ENCODE measurements at regions not wholly inside any gene's neighbourhood (a gene's known extent, or its start where the extent isn't known, plus 50 kb on each side); places are given as distances from the start of the nearest gene placed in this dataset.

- no peak for DNase-seq (ENCODE audit: low spot score)
These were observed 266.9 kb upstream of the NFE2L3 start for GRCh38 chr7:25885057-25885576.

- no peak for DNase-seq (ENCODE audit: low spot score)
These were observed 265.4 kb upstream of the NFE2L3 start for GRCh38 chr7:25886387-25887240.

- no peak for DNase-seq (ENCODE audit: low spot score)
These were observed 264.7 kb upstream of the NFE2L3 start for GRCh38 chr7:25887266-25887665.

GRCh38 chr7:25887795-25888559, 264.0 kb upstream of the NFE2L3 start:
- DNase-seq (ENCODE audit: low spot score): no peak

DNA sequence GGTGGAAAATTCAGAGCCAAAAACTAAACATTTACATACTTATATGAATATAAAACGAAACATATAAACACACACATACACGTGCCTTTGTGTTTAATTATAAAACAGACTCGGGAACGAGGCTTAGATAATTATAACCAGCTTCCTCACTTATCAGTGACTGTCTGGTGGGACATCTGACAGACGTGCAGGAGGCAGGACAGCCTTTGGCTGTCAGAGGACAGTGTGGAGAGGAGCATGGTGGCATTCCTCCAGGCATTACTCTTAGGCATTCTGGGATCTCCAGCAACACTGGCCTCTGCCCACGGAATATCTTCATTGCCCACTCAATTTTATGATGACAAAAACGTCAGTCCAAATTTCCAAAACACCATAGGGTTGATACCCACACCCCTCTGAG, 262.2 kb upstream of the NFE2L3 start:
- no peak for DNase-seq (ENCODE audit: low spot score)

DNA sequence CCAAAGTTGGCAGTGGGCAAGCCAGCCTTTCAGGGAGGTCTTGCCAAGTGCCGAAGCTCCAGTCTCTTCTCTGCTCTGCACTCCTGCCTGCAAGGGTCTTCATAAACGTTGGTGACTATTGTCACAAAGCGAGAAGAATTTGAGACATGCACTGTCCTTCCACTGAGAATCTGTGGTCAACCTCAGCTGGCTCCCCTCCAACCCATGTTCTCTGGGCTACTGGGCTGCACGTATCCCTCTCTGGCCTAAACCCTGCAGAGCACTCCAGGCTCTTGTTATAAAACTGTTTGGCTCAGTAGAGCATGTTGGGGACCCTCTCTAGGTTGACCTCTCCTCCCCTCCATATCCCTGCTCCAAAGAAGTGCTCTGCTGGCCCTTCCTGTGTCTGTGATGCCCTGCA, 260.4 kb upstream of the NFE2L3 start:
- DNase-seq (ENCODE audit: low spot score): no peak

- no peak for DNase-seq (ENCODE audit: low spot score)
These were observed 258.6 kb upstream of the NFE2L3 start for GRCh38 chr7:25893436-25893835.

DNA sequence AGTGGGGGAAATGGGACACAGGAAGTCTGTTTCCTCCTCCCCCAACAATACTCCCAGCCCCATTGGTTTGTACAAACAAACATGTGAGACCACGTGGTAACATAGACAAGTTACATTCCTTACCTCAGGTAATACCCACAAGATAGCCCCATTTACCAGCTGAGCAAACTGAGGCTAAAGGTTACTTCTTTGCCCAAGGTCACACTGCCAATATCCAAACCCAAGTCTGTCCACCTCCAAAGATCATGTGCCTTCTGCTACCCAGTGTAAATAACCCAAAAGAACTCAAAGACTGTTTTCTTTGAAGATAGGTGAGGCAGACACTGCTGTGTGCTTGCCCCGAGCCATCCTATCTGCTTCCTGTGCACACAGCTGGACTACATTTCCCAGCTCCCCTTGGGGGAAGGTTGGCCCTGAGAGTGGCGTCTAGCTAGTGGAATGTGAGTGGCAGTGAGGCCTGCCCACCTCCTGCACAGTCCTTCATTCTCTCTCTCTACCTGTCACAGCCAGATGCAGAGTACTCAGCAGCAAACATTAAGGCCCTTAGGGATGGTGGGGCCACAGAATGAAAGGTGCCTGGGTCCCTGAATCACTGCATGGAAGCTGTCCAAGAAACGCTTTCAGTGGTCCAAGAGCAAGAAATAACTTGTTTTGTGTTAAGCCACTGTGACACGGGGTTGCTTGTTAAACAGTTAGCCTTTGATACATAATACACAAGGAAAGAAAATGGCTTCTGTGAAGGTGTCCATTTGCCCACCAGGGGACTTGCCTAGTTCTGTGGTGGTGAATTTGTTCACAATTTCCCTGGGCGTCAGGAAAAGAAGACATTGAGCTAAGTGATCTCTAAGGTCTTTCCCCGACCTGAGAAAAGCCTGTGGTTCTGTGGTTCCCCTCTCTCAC, 257.7 kb upstream of the NFE2L3 start:
- DNase-seq (ENCODE audit: low spot score): peak; percentile 28

DNA sequence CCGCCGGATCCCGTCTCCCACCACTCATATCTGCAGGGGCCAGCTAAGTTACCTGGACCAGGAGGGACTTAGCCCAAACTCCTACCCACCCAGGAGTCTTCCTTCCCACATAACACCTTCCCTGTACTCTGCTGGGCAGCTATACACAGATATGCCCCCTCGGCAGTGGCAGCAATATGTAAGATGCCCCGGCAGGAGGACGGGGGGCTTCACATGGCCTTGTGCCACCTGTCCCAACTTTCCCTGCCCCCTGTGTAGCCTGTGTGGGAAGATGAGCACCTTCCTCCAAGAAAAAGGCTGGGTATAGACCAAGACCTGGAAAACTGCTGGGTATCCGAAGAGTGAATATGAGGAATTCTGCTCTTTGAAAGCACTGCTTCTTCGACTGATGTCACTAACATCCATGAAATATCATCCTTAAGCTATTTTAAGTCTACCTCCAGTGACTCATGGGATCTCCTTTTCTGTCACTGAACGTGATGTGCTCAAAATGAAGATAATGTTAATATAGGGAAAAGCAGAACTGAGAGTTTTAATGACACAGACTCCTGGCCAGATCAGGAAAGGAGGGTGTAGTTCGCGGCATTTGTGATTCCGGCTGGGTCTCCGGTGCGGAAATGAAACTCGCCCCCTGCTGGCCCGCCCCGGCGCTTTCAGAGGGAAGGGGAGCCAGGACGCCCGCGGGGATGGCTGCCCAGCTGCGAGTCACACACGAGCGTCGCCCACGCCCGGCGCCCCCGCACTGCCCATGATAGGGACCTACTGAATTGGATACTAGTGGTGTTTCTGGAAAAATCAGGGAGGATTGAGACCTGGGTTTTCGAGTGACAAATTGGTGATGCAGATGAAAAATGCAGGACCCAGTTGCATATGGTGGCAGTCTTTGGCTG, 256.9 kb upstream of the NFE2L3 start:
- peak; percentile 62 for DNase-seq (ENCODE audit: low spot score)

GRCh38 chr7:25895792-25896171, 256.2 kb upstream of the NFE2L3 start:
- no peak for DNase-seq (ENCODE audit: low spot score)

DNA sequence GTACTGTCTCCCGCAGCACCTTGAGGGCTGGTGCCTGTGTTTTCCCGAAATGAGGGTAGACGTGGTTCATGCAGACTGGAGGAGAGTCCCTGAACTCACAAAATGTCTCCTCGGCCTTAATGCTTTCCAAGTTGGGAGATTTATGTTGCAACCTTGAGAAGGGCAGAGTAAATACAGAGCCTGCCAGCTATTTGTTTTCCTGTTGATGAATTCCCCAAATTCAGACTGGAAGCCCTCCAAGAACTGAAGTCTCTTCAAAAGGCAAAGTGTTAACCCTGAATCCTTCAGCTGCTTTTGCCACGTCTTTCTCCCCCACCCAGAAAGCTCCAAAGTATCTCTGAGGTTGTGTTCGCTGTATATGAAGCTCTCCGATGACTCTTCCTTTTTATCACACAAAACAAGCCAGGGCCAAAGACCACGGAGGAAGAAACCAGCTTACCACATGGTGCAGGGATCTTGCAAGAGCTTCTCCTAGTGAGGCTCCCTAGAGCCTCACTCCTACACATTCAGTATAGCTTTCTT, 254.7 kb upstream of the NFE2L3 start:
- no peak for DNase-seq (ENCODE audit: low spot score)

DNA sequence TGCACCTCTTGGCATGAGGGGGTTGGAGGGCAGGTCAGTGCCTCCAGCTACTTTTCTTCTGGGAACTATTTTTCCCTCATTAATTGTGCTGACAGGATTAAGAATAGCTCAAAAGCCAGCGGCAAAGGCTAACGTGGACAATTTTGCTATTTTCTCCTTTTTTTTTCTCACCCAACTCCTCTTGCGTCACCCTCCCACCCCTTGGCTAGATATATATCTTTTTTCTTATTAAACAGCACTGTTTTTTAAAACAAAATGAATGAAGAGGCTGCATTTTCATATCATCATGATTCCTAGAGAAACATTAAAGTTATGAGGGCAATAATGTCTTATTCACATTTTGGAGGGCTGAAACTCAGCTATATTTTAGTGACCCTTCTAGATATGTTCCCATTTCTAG, 251.8 kb upstream of the NFE2L3 start:
- no peak for DNase-seq (ENCODE audit: low spot score)

GRCh38 chr7:25900877-25901276, 251.1 kb upstream of the NFE2L3 start:
- DNase-seq (ENCODE audit: low spot score): no peak

GRCh38 chr7:25901658-25902057, 250.3 kb upstream of the NFE2L3 start:
- DNase-seq (ENCODE audit: low spot score): peak; percentile 31

GRCh38 chr7:25906003-25906402, 246.0 kb upstream of the NFE2L3 start:
- DNase-seq (ENCODE audit: low spot score): no peak

DNA sequence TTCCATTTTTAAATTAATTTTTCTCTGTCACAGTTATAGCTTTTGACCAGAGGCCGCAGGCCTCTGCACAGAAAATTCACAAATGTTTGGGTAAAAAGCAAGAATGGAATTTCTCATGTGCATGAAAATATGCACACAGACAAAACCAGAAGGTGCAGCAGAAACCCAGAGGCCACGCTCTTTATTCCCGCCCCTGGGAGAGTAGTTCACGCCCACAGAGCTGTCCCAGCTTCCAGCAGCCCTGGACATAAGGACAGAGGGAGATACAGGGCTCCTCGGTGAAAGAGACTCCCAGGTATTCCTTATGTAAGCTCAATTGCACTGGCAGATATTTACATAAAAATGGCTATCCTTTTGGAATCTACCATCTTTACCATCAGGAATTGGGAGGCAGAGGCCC, 245.2 kb upstream of the NFE2L3 start:
- DNase-seq (ENCODE audit: low spot score): no peak

GRCh38 chr7:25907214-25907613, 244.8 kb upstream of the NFE2L3 start:
- DNase-seq (ENCODE audit: low spot score): no peak

DNA sequence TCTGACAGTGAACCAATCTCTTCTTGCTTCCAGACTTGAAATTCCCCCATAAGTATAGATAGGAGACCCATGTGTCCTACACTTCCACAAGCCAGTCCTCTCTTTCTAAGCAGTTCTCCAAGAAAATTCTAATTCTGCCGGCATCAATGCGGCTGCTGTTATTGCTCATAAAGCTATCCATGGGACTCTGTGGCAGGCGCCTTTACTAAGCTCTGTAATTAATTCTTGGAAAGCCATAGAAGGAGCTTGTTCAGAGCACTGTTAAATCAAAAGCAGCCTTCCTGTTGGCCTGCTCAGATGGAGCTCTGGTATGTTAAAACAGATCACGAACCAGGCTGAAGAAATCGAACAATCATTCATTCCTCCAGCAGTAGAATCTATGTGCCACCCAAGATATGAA, 244.3 kb upstream of the NFE2L3 start:
- DNase-seq (ENCODE audit: low spot score): no peak

- no peak for DNase-seq (ENCODE audit: low spot score)
These were observed 243.6 kb upstream of the NFE2L3 start for GRCh38 chr7:25908154-25908949.
